ENCODE measurements at regions not wholly inside any gene's neighbourhood (a gene's known extent, or its start where the extent isn't known, plus 50 kb on each side); places are given as distances from the start of the nearest gene placed in this dataset.

- WGBS (ENCODE audit: insufficient coverage, low lambda C conversion rate) = 54% methylated on average over 7 of the region's 11 CpGs
- H3K27ac ChIP-seq (ENCODE audit: low read length) = no peak overlapping the region
- no peak for DNase-seq
- H3K27me3 ChIP-seq (ENCODE audit: control insufficient read depth, insufficient read depth, low read length) = no peaks in the 10 kb centered on the region
- H3K4me1 ChIP-seq (ENCODE audit: control insufficient read depth, insufficient read depth, low read length) = no peaks in the 10 kb centered on the region
- no peaks in the 10 kb centered on the region for H3K36me3 ChIP-seq (ENCODE audit: control insufficient read depth, insufficient read depth, low read length)
- H3K4me3 ChIP-seq (ENCODE audit: low read length) = no peak overlapping the region
- H3K9me3 ChIP-seq (ENCODE audit: control insufficient read depth, low read depth, low read length) = peaks cover 3% of the 10 kb centered on the region
Measured at GRCh38 chr1:37325509-37326437, 148.6 kb upstream of the ZC3H12A start.

DNA sequence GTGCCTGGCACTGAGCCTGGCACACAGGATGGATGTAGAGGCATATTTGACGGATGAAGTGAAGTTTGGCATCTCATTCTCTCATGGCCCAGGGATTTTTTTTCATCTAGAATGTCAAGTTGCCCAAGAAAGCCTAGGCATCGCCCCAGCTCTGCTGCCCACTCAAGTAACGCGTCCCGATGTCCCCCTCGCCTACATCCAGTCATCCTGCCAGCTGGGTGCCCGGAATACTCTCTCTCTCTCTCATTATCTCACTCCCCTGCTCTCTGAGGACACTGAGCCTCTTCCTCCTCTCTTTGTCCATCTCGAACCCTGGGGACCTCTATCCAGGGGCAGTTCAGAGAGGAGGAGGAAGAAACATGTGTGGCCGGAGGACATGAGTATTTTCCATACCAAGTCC lies 142.3 kb upstream of the ZC3H12A start:
- Histone ChIP-seq H3K9me3 (ENCODE audit: control insufficient read depth, low read depth, low read length) (no peaks in the 10 kb centered on the region), H3K27ac (ENCODE audit: low read length) (no peak overlapping the region), H3K36me3 (ENCODE audit: control insufficient read depth, insufficient read depth, low read length) (no peaks in the 10 kb centered on the region), H3K4me1 (ENCODE audit: control insufficient read depth, insufficient read depth, low read length) (no peaks in the 10 kb centered on the region), H3K4me3 (ENCODE audit: low read length) (no peak overlapping the region), H3K27me3 (ENCODE audit: control insufficient read depth, insufficient read depth, low read length) (no peaks in the 10 kb centered on the region)
- 90% methylated on average over 2 of the region's 9 CpGs for WGBS (ENCODE audit: insufficient coverage, low lambda C conversion rate)
- no peak for DNase-seq

DNA sequence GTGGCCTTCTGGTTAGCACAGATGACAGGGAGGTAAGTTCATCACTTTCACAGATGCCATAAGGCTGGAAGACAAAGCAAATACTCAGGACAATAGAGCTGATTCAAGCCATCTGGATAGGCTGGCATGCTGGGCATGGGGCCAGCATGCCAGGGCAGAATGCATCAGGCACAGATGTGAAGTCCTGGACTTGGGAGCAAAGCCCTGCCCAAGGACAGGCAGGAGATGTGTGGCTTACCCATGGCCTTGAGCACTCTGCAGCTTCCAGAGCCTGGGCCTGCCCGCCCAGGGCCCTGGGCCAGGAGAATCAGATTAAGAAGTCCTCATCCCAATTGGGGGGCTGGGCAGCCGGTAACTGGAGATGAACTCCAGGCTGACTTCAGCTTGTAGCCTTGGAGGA lies 135.7 kb upstream of the ZC3H12A start:
- WGBS (ENCODE audit: insufficient coverage, low lambda C conversion rate) = no CpG with 5 or more reads among the region's 2 CpGs
- no peak for DNase-seq

DNA sequence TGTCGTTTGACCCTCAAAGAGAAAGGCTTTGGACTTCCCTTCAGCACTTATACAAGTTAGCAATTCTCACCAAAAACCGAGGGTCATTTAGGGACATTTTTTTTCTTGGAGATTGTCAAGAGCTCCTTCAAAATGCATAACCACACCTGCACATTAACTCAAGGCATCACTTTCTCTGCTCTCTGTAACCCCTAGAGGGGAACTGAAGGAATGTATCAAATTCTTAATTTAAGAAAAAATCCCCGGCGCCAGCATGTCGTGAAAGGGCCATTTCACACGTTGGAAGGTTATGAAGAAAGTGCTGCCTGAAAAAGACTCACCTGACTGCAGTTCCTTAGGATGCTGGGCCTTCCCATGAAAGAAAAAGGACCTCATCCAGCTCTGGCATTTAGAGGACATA lies 131.6 kb upstream of the ZC3H12A start:
- WGBS (ENCODE audit: insufficient coverage, low lambda C conversion rate) = no CpG with 5 or more reads among the region's 6 CpGs
- H3K4me3 ChIP-seq (ENCODE audit: low read length) = no peak overlapping the region
- H3K9me3 ChIP-seq (ENCODE audit: control insufficient read depth, low read depth, low read length) = no peaks in the 10 kb centered on the region
- DNase-seq = no peak
- H3K27ac ChIP-seq (ENCODE audit: low read length) = no peak overlapping the region
- no peaks in the 10 kb centered on the region for H3K4me1 ChIP-seq (ENCODE audit: control insufficient read depth, insufficient read depth, low read length)
- no peaks in the 10 kb centered on the region for H3K36me3 ChIP-seq (ENCODE audit: control insufficient read depth, insufficient read depth, low read length)
- H3K27me3 ChIP-seq (ENCODE audit: control insufficient read depth, insufficient read depth, low read length) = no peaks in the 10 kb centered on the region

More for the DNA sequence above, 135.7 kb upstream of the ZC3H12A start:
- no peaks in the 10 kb centered on the region for H3K27me3 ChIP-seq (ENCODE audit: control insufficient read depth, insufficient read depth, low read length)
- no peaks in the 10 kb centered on the region for H3K4me1 ChIP-seq (ENCODE audit: control insufficient read depth, insufficient read depth, low read length)
- no peak overlapping the region for H3K27ac ChIP-seq (ENCODE audit: low read length)
- no peaks in the 10 kb centered on the region for H3K36me3 ChIP-seq (ENCODE audit: control insufficient read depth, insufficient read depth, low read length)
- no peak overlapping the region for H3K4me3 ChIP-seq (ENCODE audit: low read length)
- H3K9me3 ChIP-seq (ENCODE audit: control insufficient read depth, low read depth, low read length) = no peaks in the 10 kb centered on the region

- no peak overlapping the region for H3K4me3 ChIP-seq (ENCODE audit: low read length)
- no peak for DNase-seq
- no peaks in the 10 kb centered on the region for H3K27me3 ChIP-seq (ENCODE audit: control insufficient read depth, insufficient read depth, low read length)
- H3K27ac ChIP-seq (ENCODE audit: low read length) = no peak overlapping the region
- H3K4me1 ChIP-seq (ENCODE audit: control insufficient read depth, insufficient read depth, low read length) = no peaks in the 10 kb centered on the region
- H3K36me3 ChIP-seq (ENCODE audit: control insufficient read depth, insufficient read depth, low read length) = no peaks in the 10 kb centered on the region
- no CpG with 5 or more reads among the region's 8 CpGs for WGBS (ENCODE audit: insufficient coverage, low lambda C conversion rate)
- H3K9me3 ChIP-seq (ENCODE audit: control insufficient read depth, low read depth, low read length) = no peaks in the 10 kb centered on the region
Measured at GRCh38 chr1:37347104-37347649, 127.2 kb upstream of the ZC3H12A start.

- H3K27ac ChIP-seq (ENCODE audit: low read length) = no peak overlapping the region
- DNase-seq = no peak
- H3K27me3 ChIP-seq (ENCODE audit: control insufficient read depth, insufficient read depth, low read length) = no peaks in the 10 kb centered on the region
- H3K4me3 ChIP-seq (ENCODE audit: low read length) = no peak overlapping the region
- H3K4me1 ChIP-seq (ENCODE audit: control insufficient read depth, insufficient read depth, low read length) = no peaks in the 10 kb centered on the region
- 31% methylated on average over 4 of the region's 6 CpGs for WGBS (ENCODE audit: insufficient coverage, low lambda C conversion rate)
- H3K36me3 ChIP-seq (ENCODE audit: control insufficient read depth, insufficient read depth, low read length) = no peaks in the 10 kb centered on the region
- H3K9me3 ChIP-seq (ENCODE audit: control insufficient read depth, low read depth, low read length) = no peaks in the 10 kb centered on the region
Measured at GRCh38 chr1:37353871-37354270, 120.5 kb upstream of the ZC3H12A start.

- H3K9me3 ChIP-seq (ENCODE audit: control insufficient read depth, low read depth, low read length) = no peaks in the 10 kb centered on the region
- H3K27me3 ChIP-seq (ENCODE audit: control insufficient read depth, insufficient read depth, low read length) = no peaks in the 10 kb centered on the region
- WGBS (ENCODE audit: insufficient coverage, low lambda C conversion rate) = 71% methylated on average over 1 of the region's 7 CpGs
- DNase-seq = no peak
- no peak overlapping the region for H3K4me3 ChIP-seq (ENCODE audit: low read length)
- no peaks in the 10 kb centered on the region for H3K4me1 ChIP-seq (ENCODE audit: control insufficient read depth, insufficient read depth, low read length)
- H3K36me3 ChIP-seq (ENCODE audit: control insufficient read depth, insufficient read depth, low read length) = no peaks in the 10 kb centered on the region
- H3K27ac ChIP-seq (ENCODE audit: low read length) = no peak overlapping the region
Measured at GRCh38 chr1:37354876-37355650, 119.3 kb upstream of the ZC3H12A start.

DNA sequence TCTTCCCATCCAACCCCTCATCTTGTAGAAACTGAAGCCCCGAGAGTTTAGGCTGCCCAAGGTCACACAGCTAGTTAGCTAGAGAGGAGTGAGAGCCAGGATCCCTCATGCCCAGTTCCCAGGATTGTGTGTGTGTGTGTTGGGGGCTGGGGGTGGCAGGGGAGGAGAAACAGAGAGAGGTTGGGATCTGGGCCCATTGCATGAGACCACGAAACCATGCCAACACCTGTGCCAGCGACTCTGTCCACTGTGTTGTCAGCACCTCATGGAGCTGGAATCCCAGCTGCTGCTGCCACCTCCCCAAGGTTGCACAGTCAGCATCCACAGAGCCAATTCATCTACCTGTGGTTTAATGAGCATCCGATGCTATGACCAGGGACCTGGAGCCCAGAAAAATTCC lies 115.4 kb upstream of the ZC3H12A start:
- Histone ChIP-seq H3K4me1 (ENCODE audit: control insufficient read depth, insufficient read depth, low read length) (no peaks in the 10 kb centered on the region), H3K4me3 (ENCODE audit: low read length) (no peak overlapping the region), H3K27ac (ENCODE audit: low read length) (no peak overlapping the region), H3K27me3 (ENCODE audit: control insufficient read depth, insufficient read depth, low read length) (peaks cover 9% of the 10 kb centered on the region), H3K36me3 (ENCODE audit: control insufficient read depth, insufficient read depth, low read length) (no peaks in the 10 kb centered on the region), H3K9me3 (ENCODE audit: control insufficient read depth, low read depth, low read length) (no peaks in the 10 kb centered on the region)
- no peak for DNase-seq
- WGBS (ENCODE audit: insufficient coverage, low lambda C conversion rate) = no CpG with 5 or more reads among the region's 4 CpGs

DNA sequence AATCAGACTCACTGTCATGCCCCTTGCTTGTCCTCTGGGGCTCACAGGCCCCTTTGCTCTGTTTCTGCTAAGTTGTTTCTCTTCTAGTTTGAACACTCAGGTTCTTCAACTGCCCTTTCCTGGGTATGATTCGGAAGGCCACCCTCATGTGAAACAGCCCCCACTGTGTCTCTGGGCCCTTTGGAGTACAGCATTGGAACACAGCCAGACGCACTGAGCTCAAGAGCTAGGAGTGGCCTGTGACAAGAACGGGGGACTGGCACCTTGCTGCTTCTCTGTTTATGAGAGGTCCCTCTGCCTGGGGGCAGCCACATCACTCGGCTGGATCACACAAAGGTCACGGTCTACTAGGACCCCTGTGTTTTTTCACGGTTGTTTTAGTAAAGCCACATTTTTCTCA lies 114.4 kb upstream of the ZC3H12A start:
- DNase-seq = no peak
- Histone ChIP-seq H3K4me1 (ENCODE audit: control insufficient read depth, insufficient read depth, low read length) (no peaks in the 10 kb centered on the region), H3K36me3 (ENCODE audit: control insufficient read depth, insufficient read depth, low read length) (no peaks in the 10 kb centered on the region), H3K27ac (ENCODE audit: low read length) (no peak overlapping the region), H3K4me3 (ENCODE audit: low read length) (no peak overlapping the region), H3K27me3 (ENCODE audit: control insufficient read depth, insufficient read depth, low read length) (peaks cover 9% of the 10 kb centered on the region), H3K9me3 (ENCODE audit: control insufficient read depth, low read depth, low read length) (no peaks in the 10 kb centered on the region)
- WGBS (ENCODE audit: insufficient coverage, low lambda C conversion rate) = no CpG with 5 or more reads among the region's 6 CpGs

- H3K27me3 ChIP-seq (ENCODE audit: control insufficient read depth, insufficient read depth, low read length) = peaks cover 9% of the 10 kb centered on the region
- H3K4me1 ChIP-seq (ENCODE audit: control insufficient read depth, insufficient read depth, low read length) = no peaks in the 10 kb centered on the region
- no peaks in the 10 kb centered on the region for H3K9me3 ChIP-seq (ENCODE audit: control insufficient read depth, low read depth, low read length)
- no peak overlapping the region for H3K27ac ChIP-seq (ENCODE audit: low read length)
- no peaks in the 10 kb centered on the region for H3K36me3 ChIP-seq (ENCODE audit: control insufficient read depth, insufficient read depth, low read length)
- WGBS (ENCODE audit: insufficient coverage, low lambda C conversion rate) = no CpG with 5 or more reads among the region's 11 CpGs
- no peak for DNase-seq
- H3K4me3 ChIP-seq (ENCODE audit: low read length) = no peak overlapping the region
Measured at GRCh38 chr1:37362594-37363385, 111.6 kb upstream of the ZC3H12A start.

Data from large intestine (tissue), 3 donors.